Epithelial cell of proximal tubule (primary cell): ENCODE measurements at regions not wholly inside any gene's neighbourhood (a gene's known extent, or its start where the extent isn't known, plus 50 kb on each side); places are given as distances from the start of the nearest gene placed in this dataset.

ENCODE experiments used
- DNase-seq: peaks from one replicate; pipeline ENCODE4 v3.0.0-alpha.2; 2011; ENCODE audit warnings: low read depth
- H3K4me3 ChIP-seq: 2 replicates; pipeline ENCODE4 v1.5.1; 2011; ENCODE audit warnings: low read depth, mild to moderate bottlenecking, low read length
- TF ChIP-seq, protein P1 (sequence below): conservative IDR thresholded peaks from 2 replicates; pipeline ENCODE4 v1.5.1; 2012; ENCODE audit warnings: low read depth, mild to moderate bottlenecking, low read length

DNA sequence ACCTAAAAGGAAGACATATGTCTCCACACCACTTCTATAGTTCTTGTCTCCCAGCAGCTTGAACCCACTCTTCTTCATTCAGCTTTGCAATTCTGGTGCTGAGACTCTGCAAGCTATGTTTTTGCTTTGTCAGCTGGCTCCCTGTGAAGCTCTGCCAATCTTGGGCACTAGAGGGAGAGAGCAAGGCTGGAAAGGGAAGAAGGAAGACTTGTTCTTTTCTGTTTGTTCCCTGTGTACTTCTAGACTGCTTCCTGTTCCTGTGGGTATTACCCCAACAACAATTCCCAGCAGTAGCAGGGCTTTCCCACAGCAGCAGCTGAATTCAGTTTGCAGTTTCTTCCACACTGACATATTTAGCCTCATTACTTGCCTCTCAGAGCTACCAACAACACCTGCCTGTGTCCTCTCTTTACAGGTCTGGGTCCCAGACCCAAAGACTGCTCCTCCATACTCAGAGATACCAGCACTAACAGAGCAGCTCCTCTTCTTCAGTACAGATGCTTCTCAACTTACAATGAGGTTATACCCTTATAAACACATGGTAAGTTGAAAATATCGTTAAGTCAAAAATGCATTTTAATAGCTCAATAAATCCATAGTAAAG, 275.2 kb upstream of the NEGR1 start:
- TF ChIP-seq, protein P1, sequence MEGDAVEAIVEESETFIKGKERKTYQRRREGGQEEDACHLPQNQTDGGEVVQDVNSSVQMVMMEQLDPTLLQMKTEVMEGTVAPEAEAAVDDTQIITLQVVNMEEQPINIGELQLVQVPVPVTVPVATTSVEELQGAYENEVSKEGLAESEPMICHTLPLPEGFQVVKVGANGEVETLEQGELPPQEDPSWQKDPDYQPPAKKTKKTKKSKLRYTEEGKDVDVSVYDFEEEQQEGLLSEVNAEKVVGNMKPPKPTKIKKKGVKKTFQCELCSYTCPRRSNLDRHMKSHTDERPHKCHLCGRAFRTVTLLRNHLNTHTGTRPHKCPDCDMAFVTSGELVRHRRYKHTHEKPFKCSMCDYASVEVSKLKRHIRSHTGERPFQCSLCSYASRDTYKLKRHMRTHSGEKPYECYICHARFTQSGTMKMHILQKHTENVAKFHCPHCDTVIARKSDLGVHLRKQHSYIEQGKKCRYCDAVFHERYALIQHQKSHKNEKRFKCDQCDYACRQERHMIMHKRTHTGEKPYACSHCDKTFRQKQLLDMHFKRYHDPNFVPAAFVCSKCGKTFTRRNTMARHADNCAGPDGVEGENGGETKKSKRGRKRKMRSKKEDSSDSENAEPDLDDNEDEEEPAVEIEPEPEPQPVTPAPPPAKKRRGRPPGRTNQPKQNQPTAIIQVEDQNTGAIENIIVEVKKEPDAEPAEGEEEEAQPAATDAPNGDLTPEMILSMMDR = peak; percentile 61
- H3K4me3 ChIP-seq = no peak overlapping the region
- no peak for DNase-seq

DNA sequence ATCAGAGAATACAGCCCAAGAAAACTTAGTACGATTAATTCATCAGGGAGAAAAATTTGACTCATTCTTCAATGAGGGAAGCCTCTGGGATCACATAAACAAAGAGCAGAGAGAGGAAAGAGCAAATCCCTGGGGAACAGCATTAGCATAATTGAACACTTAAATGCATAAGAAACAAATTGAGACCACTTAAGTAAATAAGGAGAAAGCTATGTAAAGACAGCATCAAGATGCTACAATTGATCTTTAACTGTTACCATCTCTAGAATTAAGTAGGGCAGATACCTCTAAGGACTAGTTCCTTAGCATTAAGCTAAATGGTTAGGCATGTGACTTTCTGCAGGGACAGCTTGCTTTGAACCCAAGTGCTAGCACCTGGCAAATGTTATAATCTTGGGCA, 265.1 kb upstream of the NEGR1 start:
- no peak overlapping the region for H3K4me3 ChIP-seq
- TF ChIP-seq, protein P1 = no peak
- no peak for DNase-seq

- H3K4me3 ChIP-seq = no peak overlapping the region
- DNase-seq = no peak
- TF ChIP-seq, protein P1 = no peak
Observed at GRCh38 chr1:72540674-72541073, 258.3 kb upstream of the NEGR1 start.

- no peak for DNase-seq
- no peak overlapping the region for H3K4me3 ChIP-seq
- TF ChIP-seq, protein P1 = no peak
Observed at GRCh38 chr1:72535470-72535869, 253.1 kb upstream of the NEGR1 start.

DNA sequence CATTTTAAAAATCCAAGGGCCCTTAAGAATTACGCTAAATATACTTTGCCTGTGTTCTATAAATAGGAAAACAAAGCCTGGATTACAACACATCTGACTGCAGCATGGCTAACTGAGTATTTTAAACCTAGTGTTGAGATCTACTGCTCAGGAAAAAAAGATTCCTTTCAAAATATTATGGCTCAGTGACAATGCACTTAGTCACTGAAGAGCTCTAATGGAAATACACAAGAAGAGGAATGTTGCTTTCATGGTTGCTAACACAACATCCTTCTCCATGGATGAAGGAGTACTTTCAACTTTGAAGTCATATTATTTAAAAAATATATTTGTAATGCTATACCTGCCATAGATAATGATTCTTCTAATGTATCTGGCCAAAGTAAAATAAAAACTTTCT, 248.3 kb upstream of the NEGR1 start:
- no peak overlapping the region for H3K4me3 ChIP-seq
- TF ChIP-seq, protein P1 = no peak
- no peak for DNase-seq

DNA sequence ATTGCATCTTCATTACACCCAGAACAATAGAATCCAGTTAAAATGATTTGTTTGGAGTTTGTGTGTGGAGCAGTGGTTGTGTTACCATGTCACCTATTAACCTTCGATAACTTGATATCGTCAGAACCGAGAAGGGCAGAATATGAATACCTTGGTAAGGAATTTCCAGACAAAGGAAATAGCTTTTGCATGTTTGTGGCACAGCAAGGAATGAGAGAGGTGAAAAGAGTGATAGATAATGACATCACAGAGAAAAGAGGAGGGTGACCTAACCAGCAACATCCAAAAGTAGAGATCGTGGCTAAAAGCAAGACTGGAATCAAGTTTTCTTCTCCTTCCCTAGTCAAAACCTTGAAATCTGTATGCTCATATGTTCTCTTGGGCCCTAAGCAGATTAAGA, 244.6 kb upstream of the NEGR1 start:
- TF ChIP-seq, protein P1 = no peak
- DNase-seq = no peak
- no peak overlapping the region for H3K4me3 ChIP-seq

DNA sequence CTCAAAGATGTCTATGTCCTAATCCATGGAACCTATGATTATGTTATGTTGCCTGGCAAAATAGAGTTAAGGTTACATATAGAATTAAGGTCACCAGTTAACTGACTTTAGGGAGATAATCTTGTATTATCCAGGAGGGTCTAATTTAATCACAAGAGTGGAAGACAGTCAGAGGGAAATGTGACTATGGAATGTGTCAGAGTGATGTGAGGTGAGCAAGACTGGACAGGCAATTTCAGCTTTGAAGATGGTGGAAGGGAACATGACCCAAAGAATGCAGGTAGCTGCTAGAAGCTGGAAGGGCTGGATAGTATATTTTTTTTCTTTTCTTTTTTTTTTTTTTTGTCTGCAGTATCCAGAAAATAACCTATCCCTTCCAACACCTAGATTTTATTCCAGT, 241.7 kb upstream of the NEGR1 start:
- H3K4me3 ChIP-seq = no peak overlapping the region
- TF ChIP-seq, protein P1 = no peak
- DNase-seq = no peak
